ENCODE measurements at regions not wholly inside any gene's neighbourhood (a gene's known extent, or its start where the extent isn't known, plus 50 kb on each side); places are given as distances from the start of the nearest gene placed in this dataset.

GRCh38 chr14:76669770-76670169, 91.5 kb upstream of the VASH1 start:
- no peak for DNase-seq

DNA sequence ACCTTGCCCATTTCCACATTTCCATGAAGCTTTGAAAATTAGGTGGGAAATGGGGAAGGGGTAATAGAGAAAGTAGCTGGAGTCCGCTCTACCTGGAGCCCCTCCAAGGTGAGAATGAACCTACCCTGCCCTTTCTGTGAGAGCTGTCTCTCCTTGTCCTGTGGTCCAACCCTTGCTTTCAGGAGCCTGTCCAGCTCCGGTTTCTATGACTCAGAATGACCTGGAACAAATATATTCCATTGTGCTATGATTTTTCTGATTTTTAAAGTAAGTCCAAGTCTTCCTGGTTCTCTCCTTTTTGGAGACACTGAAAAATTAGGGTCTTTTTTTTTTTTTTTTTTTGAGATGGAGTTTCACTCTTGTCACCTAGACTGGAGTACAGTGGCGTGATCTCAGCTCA, 89.1 kb upstream of the VASH1 start:
- no peak for DNase-seq

- DNase-seq = no peak
Measured at GRCh38 chr14:76673261-76673660, 88.0 kb upstream of the VASH1 start.

DNA sequence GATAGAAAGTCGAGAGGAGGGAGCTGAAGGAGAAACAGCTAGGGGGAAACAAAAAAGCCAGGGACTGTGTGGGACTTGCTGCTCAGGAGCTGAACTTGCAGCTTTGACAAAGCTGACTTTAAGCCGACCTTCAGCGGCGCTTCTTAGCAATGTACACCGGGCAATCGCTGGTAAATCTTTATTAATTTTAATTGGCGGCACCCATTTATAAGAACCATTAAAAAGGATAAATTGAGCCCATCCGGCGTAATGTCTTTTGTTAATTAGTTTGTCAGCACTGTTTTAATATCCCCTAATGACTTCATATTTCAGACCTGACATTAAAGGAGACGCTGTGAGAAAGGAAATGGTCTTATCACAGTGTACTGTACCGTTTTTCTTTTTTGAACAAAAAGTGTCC, 86.2 kb upstream of the VASH1 start:
- DNase-seq = no peak

DNA sequence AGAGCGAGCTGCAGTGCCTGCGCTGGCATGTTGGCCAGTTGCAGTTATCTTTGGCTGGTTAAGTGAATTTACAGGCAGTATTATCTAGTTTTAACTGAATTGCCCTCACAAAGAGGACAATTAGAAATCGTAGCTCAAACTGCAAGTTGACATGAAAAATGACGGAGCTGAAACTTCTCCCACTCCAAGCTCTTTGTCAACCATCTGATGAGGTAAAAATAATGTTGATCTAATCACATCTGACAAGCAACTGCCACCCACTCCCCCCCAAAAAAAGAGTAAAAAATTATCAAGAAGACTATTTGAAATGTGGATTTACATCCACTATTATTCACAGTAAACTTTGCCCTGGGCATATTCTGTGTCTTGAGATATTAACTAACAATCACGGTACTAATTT, 84.7 kb upstream of the VASH1 start:
- DNase-seq = no peak

DNA sequence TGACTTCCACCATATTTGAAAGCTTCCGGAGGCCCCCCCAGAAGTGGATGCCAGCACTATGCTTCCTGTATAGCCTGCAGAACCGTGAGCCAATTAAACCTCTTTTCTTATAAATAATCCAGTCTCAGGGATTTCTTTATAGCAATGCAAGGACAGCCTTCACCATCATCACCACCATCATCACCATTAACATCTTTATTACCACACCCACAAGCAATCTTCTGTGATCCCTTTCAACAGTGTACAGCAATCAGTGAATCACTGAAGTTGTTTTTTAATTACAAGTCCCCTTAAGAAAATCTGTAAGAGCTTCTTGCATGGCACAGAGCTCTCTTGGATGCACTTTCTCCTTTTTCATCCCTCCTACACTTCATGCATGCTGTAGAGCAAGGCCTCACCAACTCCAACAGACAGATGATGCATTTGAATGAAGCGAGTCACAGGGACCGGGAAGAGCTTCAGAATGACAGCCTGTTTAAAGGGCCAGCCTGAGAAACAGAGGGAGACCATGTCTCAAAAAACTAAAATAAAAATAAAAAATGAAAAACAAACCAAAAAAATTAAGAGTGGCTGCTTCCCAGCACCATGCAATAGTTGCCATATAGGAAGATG, 83.6 kb upstream of the VASH1 start:
- no peak for DNase-seq

- DNase-seq = no peak
Measured at GRCh38 chr14:76678244-76678800, 82.9 kb upstream of the VASH1 start.

DNA sequence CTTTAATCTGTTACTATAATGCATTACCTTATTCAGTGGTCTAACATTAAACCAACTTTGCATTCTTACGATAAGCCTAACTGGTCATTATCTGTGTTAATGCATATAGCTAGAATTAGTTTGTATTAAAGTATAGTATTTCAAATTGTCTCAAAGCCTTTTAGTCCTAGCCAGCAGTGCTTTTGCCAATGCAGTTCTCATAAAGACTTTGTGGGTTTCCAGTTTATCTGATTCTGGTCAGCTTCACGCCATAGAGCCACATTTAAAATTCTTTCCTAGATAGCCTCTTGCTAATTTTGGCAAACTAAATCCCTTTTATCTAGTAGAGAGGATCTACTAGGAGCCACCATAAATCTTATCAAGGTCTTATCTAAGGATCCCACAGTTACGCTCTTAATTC, 78.9 kb upstream of the VASH1 start:
- no peak for DNase-seq

DNA sequence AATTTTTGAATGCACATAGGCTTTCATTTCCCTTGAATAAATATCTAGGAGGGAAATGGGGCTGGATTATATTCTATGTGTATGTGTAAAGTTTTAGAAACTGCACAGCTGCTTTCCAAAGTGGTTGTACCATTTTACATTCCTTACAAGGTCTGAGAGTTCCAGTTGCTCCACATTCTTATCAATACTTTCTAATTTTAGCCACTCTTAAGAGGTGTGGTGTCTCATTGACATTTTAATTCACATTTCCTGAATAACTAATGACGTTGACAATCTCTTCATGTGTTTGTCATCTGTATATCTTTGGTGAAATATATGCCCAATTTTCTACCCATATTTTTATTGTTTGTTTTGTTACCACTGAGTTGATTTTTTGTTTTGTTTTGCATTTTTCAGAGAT, 74.6 kb upstream of the VASH1 start:
- no peak for DNase-seq

GRCh38 chr14:76687611-76688382, 73.5 kb upstream of the VASH1 start:
- no peak for DNase-seq

GRCh38 chr14:76688383-76688671, 72.9 kb upstream of the VASH1 start:
- no peak for DNase-seq

DNA sequence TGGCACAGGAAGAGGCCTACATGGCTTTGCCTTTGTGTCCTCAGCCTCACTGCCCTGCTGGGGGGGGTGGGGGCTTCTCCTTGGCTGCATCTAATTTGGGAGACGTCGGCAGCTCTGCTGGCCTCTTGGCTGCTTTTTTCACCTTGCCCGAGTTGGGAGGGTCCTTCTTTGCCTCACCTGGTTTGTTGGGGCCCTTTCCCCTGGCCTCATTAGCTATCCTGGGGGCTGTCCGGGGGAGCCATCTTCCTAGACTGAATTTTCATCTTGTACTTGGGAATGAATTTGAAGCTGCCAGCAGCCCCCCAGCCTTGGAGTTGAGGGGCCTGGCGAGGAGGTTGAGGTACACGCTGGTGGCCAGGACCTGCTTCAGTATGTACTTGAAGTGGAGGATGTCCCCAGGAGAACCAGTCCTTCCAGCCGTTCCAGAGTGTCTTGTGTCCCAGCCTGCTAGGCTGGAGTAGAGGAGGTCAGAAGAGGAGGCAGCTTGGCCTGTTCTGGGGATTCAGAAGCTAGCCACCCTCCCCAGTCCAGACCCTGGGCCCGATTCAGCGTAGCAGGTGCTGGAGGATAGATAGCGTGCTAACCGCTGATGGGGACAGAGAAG, 70.7 kb upstream of the VASH1 start:
- DNase-seq = no peak

- DNase-seq = no peak
Measured at GRCh38 chr14:76694106-76694505, 67.2 kb upstream of the VASH1 start.

- no peak for DNase-seq
Measured at GRCh38 chr14:76695263-76695920, 65.9 kb upstream of the VASH1 start.

- no peak for DNase-seq
Measured at GRCh38 chr14:76696361-76696760, 64.9 kb upstream of the VASH1 start.

DNA sequence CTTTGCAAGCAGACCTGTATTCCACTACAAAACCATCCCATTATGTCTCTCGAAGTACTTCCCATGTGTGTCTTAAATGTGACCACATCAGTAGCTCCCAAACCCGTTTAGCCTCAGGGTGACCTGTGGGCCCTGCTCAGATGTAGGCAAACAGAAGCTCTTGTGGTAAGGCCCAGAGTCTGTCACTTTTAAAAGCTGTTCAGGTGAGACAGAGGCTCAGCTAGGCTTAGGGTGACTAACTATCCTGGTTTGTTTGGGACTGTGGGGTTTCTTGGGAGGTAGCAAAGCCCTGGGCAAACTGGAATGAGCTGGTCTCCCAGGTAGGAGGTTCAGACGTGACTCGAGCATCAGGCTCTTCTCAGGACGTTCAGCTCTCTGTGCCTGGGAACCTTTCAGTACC, 64.5 kb upstream of the VASH1 start:
- DNase-seq = no peak

DNA sequence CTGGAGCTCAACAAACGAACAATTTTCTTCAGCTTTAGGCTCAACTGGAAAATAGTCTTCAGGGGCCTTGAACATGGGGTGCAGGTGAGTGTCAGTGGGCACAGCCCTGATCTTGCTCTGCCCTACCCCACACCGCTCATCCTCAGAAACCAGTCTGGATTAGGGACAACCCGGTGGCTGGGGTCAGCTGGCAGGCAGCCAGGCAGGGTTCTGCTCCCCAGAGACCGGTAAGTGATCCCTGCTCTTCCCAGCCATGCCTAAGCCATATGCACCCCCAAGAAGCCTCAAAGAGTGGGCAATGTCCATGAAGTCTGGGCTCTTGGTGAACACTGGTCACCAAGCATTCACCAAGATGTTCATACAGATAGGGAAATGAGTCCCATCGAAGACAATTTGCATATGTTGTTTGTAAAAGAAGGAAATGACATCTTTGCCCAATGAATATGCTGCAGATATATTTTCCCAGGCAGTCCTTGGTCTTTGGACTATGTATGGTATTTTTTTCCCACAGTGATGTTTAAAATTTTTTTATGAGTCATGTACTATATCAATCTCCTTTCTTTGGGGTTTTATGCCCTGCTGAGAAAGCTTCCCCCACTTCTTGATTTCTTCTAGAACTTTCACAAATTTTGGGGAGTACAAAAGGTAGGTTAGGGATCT, 63.9 kb upstream of the VASH1 start:
- DNase-seq = no peak

GRCh38 chr14:76698191-76698590, 63.1 kb upstream of the VASH1 start:
- no peak for DNase-seq

- no peak for DNase-seq
Measured at GRCh38 chr14:76698631-76699030, 62.6 kb upstream of the VASH1 start.

- no peak for DNase-seq
Measured at GRCh38 chr14:76699209-76699938, 61.9 kb upstream of the VASH1 start.

DNA sequence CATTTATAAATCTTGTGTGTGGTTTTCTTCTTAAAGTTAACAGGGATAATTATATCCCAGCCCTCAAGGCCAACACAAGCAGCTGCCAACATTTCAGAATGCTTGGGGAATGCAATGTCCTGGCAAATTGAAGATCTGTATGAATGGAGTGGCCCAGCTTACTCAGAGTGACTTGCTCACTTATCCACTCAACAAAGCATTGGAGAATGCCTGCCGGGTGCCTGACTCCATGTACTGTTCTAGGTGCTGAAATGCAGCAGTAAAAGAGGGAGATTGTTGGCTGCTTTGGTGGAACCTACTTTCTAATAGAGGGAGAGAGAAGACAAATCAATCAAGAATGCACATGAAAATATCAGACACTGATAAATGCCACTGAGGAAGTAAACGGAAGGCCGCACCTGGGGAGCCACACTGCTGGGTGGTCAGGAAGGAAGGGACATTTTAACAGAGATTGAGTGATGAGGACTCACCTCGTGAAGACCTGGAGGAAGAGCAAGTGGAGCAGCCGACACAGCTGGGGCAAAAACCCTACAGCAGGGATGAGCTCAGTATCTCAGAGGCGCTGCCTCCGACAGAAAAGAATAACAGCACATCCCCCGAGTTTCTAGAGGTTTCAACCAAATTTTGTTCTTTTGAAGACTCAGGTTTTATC, 61.2 kb upstream of the VASH1 start:
- DNase-seq = no peak

DNA sequence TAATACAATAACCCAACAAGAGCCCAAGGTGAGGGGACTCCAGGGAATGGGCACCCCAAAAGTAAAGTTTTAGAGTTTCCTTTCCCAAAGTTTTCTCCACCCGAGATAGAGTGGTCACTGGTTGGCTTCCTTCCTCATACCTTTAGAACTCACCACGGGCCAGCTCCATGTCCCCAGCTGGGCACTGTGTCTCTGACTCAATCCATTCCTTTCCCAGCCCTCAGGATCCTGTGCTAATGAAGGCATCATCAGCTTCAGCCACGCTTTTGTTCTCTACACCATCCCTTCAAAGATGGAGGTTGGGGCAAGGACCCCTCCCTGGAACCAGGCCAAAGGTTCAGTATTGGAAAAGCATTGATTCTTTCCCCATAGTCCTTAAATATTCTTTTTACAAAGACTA, 59.8 kb upstream of the VASH1 start:
- DNase-seq = no peak
